ENCODE measurements at regions not wholly inside any gene's neighbourhood (a gene's known extent, or its start where the extent isn't known, plus 50 kb on each side); places are given as distances from the start of the nearest gene placed in this dataset.

DNA sequence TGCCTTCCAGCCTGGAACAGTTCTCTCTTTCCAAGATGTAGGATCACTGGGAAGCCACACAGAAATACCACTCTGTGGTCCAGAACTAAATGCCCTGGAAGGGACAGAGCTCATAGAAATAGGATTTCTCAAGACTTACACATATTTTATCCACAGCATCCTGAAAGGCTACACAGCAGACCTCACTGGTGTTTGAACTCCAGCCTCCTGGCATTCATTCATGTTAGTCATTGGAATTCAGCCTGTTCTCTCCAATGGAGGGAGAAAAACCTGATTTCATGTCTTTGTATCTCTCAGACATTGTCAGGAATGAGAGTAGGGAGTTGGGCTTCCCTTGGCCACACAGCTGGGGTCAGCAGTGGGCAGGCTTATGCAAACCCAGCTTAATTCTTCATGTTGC, 121.1 kb upstream of the PPP2R3A start:
- Histone ChIP-seq H3K9me2 (replicated peaks; ENCODE audit: insufficient read depth) (no peaks in the 10 kb centered on the region), H2AFZ (no peak overlapping the region), H3K4me3 (no peak overlapping the region), H3K36me3 (replicated peaks; ENCODE audit: insufficient read depth, low read depth) (no peaks in the 10 kb centered on the region), H3K9me3 (ENCODE audit: low read depth) (no peaks in the 10 kb centered on the region), H3K79me2 (no peaks in the 10 kb centered on the region), H4K20me1 (ENCODE audit: insufficient read depth, poor library complexity, severe bottlenecking) (no peaks in the 10 kb centered on the region), H3K27ac (no peak overlapping the region), H3K4me1 (ENCODE audit: insufficient read depth) (no peaks in the 10 kb centered on the region), H3K27me3 (no peaks in the 10 kb centered on the region), H3K4me2 (no peak overlapping the region)
- no peak for DNase-seq (ENCODE audit: low spot score)
- TF ChIP-seq, protein P1, sequence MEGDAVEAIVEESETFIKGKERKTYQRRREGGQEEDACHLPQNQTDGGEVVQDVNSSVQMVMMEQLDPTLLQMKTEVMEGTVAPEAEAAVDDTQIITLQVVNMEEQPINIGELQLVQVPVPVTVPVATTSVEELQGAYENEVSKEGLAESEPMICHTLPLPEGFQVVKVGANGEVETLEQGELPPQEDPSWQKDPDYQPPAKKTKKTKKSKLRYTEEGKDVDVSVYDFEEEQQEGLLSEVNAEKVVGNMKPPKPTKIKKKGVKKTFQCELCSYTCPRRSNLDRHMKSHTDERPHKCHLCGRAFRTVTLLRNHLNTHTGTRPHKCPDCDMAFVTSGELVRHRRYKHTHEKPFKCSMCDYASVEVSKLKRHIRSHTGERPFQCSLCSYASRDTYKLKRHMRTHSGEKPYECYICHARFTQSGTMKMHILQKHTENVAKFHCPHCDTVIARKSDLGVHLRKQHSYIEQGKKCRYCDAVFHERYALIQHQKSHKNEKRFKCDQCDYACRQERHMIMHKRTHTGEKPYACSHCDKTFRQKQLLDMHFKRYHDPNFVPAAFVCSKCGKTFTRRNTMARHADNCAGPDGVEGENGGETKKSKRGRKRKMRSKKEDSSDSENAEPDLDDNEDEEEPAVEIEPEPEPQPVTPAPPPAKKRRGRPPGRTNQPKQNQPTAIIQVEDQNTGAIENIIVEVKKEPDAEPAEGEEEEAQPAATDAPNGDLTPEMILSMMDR (IDR thresholded peaks at IDR 0.05; ENCODE audit: poor library complexity): no peak
- TF ChIP-seq EZH2phosphoT487 (IDR thresholded peaks at IDR 0.05; ENCODE audit: low read depth, severe bottlenecking, unreplicated experiment) (no peak), EZH2 (IDR thresholded peaks at IDR 0.05; ENCODE audit: borderline replicate concordance) (no peak)

DNA sequence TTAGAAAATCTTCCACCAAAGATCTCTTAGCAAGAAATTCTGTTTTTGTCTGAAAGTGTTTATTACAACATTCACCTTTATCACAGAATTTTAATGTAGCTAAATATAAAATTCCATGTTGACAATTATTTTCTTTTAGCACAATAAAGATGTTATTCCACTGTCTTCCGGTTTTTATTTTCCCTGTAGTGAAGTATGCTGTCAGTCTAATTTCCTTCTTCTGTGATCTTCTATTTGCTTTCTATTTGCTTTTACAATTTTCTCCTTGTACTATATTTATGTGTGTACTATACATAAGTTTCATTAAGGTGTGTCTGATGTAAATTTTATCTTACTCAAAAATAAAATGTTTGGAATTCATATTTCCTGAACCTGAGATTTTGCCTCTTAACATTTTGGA, 117.5 kb upstream of the PPP2R3A start:
- no peaks in the 10 kb centered on the region for H3K9me3 ChIP-seq (ENCODE audit: low read depth)
- no peak overlapping the region for H3K4me3 ChIP-seq
- no peak overlapping the region for H3K4me2 ChIP-seq
- H3K36me3 ChIP-seq (replicated peaks; ENCODE audit: insufficient read depth, low read depth): no peaks in the 10 kb centered on the region
- WGBS (ENCODE audit: low lambda C conversion rate, missing lambda C conversion rate): 85% methylated on average over 1 of the region's 1 CpG
- H3K27me3 ChIP-seq: no peaks in the 10 kb centered on the region
- H3K9me2 ChIP-seq (replicated peaks; ENCODE audit: insufficient read depth): no peaks in the 10 kb centered on the region
- no peaks in the 10 kb centered on the region for H3K4me1 ChIP-seq (ENCODE audit: insufficient read depth)
- TF ChIP-seq EZH2 (IDR thresholded peaks at IDR 0.05; ENCODE audit: borderline replicate concordance) (no peak), EZH2phosphoT487 (IDR thresholded peaks at IDR 0.05; ENCODE audit: low read depth, severe bottlenecking, unreplicated experiment) (no peak)
- TF ChIP-seq, protein P1 (IDR thresholded peaks at IDR 0.05; ENCODE audit: poor library complexity): no peak
- H2AFZ ChIP-seq: no peak overlapping the region
- DNase-seq (ENCODE audit: low spot score): no peak
- H3K27ac ChIP-seq: no peak overlapping the region
- H4K20me1 ChIP-seq (ENCODE audit: insufficient read depth, poor library complexity, severe bottlenecking): no peaks in the 10 kb centered on the region
- no peaks in the 10 kb centered on the region for H3K79me2 ChIP-seq

DNA sequence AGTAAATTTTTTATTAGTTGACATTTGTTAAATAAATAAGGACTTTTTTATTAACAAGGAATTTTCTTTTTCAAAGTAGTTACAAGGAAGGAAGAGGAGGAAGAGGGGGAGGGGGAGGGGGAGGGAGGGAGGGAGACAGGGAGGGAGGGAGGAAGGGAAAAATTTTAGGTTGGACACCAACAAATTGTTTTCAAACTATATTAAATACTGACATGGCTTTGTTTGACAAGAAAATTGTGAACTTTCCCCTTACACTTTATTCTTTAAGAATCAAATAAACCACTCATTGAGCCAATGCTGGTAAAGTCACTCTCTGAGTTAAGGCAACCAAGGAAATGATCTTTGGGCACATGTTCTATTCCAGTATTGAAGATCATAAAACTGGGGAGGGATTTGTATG, 115.7 kb upstream of the PPP2R3A start:
- Histone ChIP-seq H3K4me3 (no peak overlapping the region), H3K27me3 (no peaks in the 10 kb centered on the region), H2AFZ (no peak overlapping the region), H3K27ac (no peak overlapping the region), H3K79me2 (no peaks in the 10 kb centered on the region), H3K9me3 (ENCODE audit: low read depth) (no peaks in the 10 kb centered on the region), H3K4me2 (no peak overlapping the region), H4K20me1 (ENCODE audit: insufficient read depth, poor library complexity, severe bottlenecking) (no peaks in the 10 kb centered on the region), H3K4me1 (ENCODE audit: insufficient read depth) (no peaks in the 10 kb centered on the region), H3K36me3 (replicated peaks; ENCODE audit: insufficient read depth, low read depth) (no peaks in the 10 kb centered on the region), H3K9me2 (replicated peaks; ENCODE audit: insufficient read depth) (no peaks in the 10 kb centered on the region)
- TF ChIP-seq EZH2phosphoT487 (IDR thresholded peaks at IDR 0.05; ENCODE audit: low read depth, severe bottlenecking, unreplicated experiment) (no peak), EZH2 (IDR thresholded peaks at IDR 0.05; ENCODE audit: borderline replicate concordance) (no peak)
- TF ChIP-seq, protein P1 (IDR thresholded peaks at IDR 0.05; ENCODE audit: poor library complexity): no peak
- DNase-seq (ENCODE audit: low spot score): no peak
